Breast epithelium (tissue), 3 donors: ENCODE measurements at regions not wholly inside any gene's neighbourhood (a gene's known extent, or its start where the extent isn't known, plus 50 kb on each side); places are given as distances from the start of the nearest gene placed in this dataset.

Source experiments
- CTCF ChIP-seq, 3 donors: fragments of 450-650 bp; IDR thresholded peaks; one replicate each; pipeline ENCODE4 v1.5.1; 2016 to 2017; ENCODE audit warnings: antibody characterized with exemption in 3 of 3, mild to moderate bottlenecking in 3 of 3, moderate library complexity in 3 of 3
- POLR2A ChIP-seq: fragments of 450-650 bp; IDR thresholded peaks from one replicate; pipeline ENCODE4 v1.6.1; 2016; ENCODE audit warnings: antibody characterized with exemption, mild to moderate bottlenecking, moderate library complexity

GRCh38 chr1:4025752-4026151 lies 125.7 kb upstream of the C1orf174 start:
- no peak for TF ChIP-seq CTCF (IDR thresholded peaks at IDR 0.05)
- no peak for TF ChIP-seq POLR2A
